ENCODE measurements at regions not wholly inside any gene's neighbourhood (a gene's known extent, or its start where the extent isn't known, plus 50 kb on each side); places are given as distances from the start of the nearest gene placed in this dataset.
A peak's percentile ranks its signal among the peaks of the same experiment; 100 is the strongest.

DNA sequence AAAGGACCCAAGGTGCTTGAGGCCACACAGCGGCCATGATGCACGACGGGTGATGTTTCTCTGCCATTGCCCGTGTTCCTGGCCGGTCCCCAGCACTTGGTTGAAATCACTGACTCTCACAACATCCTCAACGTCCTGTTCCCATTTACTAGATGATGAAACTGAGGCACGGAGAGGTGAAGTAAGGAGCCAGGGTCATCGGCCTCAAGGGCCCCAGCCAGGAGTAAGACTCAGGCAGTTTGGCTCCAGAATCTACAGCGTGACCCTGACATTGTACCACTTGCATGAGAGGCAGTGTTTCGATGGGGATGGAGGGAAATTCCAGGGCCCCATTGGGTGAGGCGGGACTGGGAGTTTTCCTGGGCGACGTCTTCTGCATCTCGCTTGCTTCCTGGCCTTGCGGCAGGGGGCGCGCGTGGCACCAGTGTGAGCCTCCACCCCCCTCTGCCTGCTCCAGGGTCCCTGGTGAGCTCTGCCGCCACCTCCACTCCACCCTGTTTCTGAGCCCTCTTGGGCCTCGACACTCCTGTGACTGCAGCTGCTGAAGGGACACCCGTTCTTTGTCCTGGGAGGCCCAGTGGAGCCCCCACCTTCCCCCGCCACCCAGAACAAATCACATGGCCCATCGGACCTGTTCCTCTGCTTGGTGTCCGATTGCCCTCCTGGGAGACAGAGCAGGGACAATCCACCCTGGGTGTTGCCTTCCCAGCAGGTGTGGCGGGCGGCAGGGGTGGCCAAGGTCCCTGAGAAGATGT is 133.0 kb upstream of the GSE1 start:
- Histone ChIP-seq H3K4ac (ENCODE audit: low read depth, low read length) (no peak overlapping the region), H2AK5ac (ENCODE audit: insufficient read length, low read length) (no peak overlapping the region), H2BK20ac (ENCODE audit: low read depth, low read length, poor library complexity, severe bottlenecking) (no peak overlapping the region), H3K27ac (ENCODE audit: insufficient read length, low read depth, low read length) (no peak overlapping the region), H2BK5ac (ENCODE audit: insufficient read length, low read length) (no peak overlapping the region), H3K18ac (ENCODE audit: insufficient read length, low read depth, low read length) (no peak overlapping the region), H3K23me2 (ENCODE audit: insufficient read length, low read depth, low read length, poor library complexity, severe bottlenecking) (no peaks in the 10 kb centered on the region), H3K23ac (ENCODE audit: insufficient read length, low read depth, low read length) (no peak overlapping the region), H2BK120ac (ENCODE audit: low read depth, low read length, poor library complexity, severe bottlenecking) (no peak overlapping the region), H4K91ac (ENCODE audit: insufficient read length, low read depth, low read length) (no peak overlapping the region), H4K8ac (replicated peaks; ENCODE audit: insufficient read length, low read depth, low read length) (no peak overlapping the region), H3T11ph (ENCODE audit: low read length) (no peak overlapping the region), H3K9ac (ENCODE audit: extremely low read depth, insufficient read length, low read length) (no peak overlapping the region), H3K27me3 (ENCODE audit: insufficient read depth, low read length) (no peaks in the 10 kb centered on the region), H3K79me2 (ENCODE audit: insufficient read depth, low read length) (no peaks in the 10 kb centered on the region), H3K4me1 (ENCODE audit: insufficient read depth, low read length) (no peaks in the 10 kb centered on the region), H3K14ac (ENCODE audit: insufficient read depth, low read length) (0 out of 2 replicates have a peak overlapping the region, but pooled peaks have one; percentile 17), H2AFZ (ENCODE audit: low read length) (no peak overlapping the region), H2BK12ac (ENCODE audit: insufficient read length, low read depth, low read length) (no peak overlapping the region), H3K56ac (ENCODE audit: insufficient read length, low read depth, low read length) (no peak overlapping the region), H3K79me1 (ENCODE audit: insufficient read depth, low read depth, low read length, poor library complexity, severe bottlenecking) (no peaks in the 10 kb centered on the region), H2BK15ac (ENCODE audit: low read depth, low read length) (no peak overlapping the region), H4K20me1 (ENCODE audit: control insufficient read depth, insufficient read depth, insufficient read length) (no peaks in the 10 kb centered on the region), H4K5ac (ENCODE audit: insufficient read length, low read depth, low read length) (no peak overlapping the region), H3K9me3 (ENCODE audit: control insufficient read depth, low read depth, low read length) (no peaks in the 10 kb centered on the region), H3K4me2 (ENCODE audit: insufficient read depth, insufficient read length, low read length) (no peak overlapping the region)
- no CpG with 5 or more reads among the region's 26 CpGs for WGBS (ENCODE audit: extremely low coverage, insufficient read length, low lambda C conversion rate)
- Mint-ChIP-seq H3K4me1 (peaks cover 6 to 25% of the 10 kb centered on the region in 2 experiments; a peak in 3 of 4 replicates), H3K27me3 (ENCODE audit: low read depth) (peaks cover 4% of the 10 kb centered on the region), H3K36me3 (ENCODE audit: insufficient read depth in 1 of 3, low read depth in 3 of 3) (no peaks in the 10 kb centered on the region), H3K4me3 (no peak overlapping the region), H3K27ac (no peak overlapping the region; a peak in 1 of 7 replicates), H3K9me3 (no peaks in the 10 kb centered on the region)
- DNase-seq = peak; percentile 67
- TF ChIP-seq, protein P1, sequence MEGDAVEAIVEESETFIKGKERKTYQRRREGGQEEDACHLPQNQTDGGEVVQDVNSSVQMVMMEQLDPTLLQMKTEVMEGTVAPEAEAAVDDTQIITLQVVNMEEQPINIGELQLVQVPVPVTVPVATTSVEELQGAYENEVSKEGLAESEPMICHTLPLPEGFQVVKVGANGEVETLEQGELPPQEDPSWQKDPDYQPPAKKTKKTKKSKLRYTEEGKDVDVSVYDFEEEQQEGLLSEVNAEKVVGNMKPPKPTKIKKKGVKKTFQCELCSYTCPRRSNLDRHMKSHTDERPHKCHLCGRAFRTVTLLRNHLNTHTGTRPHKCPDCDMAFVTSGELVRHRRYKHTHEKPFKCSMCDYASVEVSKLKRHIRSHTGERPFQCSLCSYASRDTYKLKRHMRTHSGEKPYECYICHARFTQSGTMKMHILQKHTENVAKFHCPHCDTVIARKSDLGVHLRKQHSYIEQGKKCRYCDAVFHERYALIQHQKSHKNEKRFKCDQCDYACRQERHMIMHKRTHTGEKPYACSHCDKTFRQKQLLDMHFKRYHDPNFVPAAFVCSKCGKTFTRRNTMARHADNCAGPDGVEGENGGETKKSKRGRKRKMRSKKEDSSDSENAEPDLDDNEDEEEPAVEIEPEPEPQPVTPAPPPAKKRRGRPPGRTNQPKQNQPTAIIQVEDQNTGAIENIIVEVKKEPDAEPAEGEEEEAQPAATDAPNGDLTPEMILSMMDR (conservative IDR thresholded peaks at IDR 0.05) = peak; percentile 58

Data from H9 (cell line).